ENCODE measurements at regions not wholly inside any gene's neighbourhood (a gene's known extent, or its start where the extent isn't known, plus 50 kb on each side); places are given as distances from the start of the nearest gene placed in this dataset.

DNA sequence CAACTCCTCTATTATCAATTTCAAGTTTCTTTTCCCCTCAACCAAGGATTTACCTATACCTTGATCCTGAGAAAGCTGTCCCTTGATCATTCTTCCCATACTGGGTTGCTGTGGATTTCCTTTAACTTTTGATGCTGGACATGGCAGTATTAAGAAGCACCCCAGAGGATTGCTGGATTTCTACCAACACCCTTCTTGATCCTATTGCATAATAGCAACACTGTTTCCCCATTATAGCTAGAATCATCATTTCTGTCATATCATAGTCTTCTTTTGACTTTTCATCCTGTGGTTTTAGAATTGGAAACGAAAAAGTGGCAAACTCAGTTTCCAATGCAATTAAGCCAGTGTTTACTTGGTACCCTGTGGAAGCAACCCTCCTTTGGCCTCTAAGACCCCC is 154.9 kb downstream of the ARRDC3 start:
- TF ChIP-seq, protein P1, sequence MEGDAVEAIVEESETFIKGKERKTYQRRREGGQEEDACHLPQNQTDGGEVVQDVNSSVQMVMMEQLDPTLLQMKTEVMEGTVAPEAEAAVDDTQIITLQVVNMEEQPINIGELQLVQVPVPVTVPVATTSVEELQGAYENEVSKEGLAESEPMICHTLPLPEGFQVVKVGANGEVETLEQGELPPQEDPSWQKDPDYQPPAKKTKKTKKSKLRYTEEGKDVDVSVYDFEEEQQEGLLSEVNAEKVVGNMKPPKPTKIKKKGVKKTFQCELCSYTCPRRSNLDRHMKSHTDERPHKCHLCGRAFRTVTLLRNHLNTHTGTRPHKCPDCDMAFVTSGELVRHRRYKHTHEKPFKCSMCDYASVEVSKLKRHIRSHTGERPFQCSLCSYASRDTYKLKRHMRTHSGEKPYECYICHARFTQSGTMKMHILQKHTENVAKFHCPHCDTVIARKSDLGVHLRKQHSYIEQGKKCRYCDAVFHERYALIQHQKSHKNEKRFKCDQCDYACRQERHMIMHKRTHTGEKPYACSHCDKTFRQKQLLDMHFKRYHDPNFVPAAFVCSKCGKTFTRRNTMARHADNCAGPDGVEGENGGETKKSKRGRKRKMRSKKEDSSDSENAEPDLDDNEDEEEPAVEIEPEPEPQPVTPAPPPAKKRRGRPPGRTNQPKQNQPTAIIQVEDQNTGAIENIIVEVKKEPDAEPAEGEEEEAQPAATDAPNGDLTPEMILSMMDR (IDR thresholded peaks at IDR 0.05; ENCODE audit: borderline replicate concordance, extremely low read depth, insufficient read depth): no peak
- H3K27ac ChIP-seq (ENCODE audit: low read depth in 2 of 2, low read length in 2 of 2): no peak overlapping the region

DNA sequence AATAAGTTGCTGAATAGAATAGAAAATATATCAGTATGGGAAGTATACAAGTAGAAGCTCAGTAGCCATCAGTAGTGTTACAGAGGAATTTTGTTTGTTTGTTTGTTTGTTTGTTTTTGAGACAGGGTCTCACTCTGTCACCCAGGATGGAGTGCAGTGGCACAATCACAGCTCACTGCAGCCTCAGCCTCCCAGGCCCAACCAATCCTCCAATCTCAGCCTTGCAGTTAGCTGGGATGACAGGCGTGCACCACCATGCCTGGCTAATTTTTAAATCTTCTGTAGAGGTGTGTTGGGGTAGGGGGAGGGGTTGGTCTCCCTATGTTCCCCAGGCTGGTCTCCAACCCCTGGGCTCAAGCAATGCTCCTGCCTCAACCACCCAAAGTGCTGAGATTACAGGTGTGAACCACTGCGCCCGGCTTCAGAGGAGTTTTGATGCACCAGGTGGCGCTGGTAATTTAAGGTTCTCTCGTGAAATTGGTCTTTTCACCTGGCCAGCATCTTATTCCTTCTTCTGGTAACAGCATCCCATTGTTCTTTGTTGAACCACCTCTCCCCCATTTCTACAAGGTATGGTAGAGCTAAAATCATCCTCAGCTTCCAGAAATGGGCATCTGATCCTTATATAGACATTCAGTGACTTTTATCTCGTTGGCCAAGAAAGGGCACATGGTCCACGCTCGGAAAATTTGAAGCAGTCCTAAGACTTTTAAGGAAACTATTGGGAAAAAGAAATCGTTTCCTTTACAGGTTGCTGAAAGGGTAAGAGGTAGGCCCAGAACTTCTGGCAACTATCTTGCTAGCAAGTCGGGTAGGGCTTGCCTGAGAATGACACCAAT is 157.1 kb downstream of the ARRDC3 start:
- no peak for FAIRE-seq
- H3K27me3 ChIP-seq (ENCODE audit: control insufficient read depth, insufficient read depth, low read length): no peaks in the 10 kb centered on the region
- intact Hi-C loops (cut with DNase I): loop anchor here (10.0 kb wide), 1 partner anchor 49 kb away; no protein-coding TSS in a partner anchor
- peak in 4 of 5 donors; percentile 43 to 62 (median 47) for DNase-seq
- no peaks in the 10 kb centered on the region for H3K36me3 ChIP-seq (ENCODE audit: control insufficient read depth in 2 of 3, insufficient read depth in 3 of 3, low read length in 3 of 3)
- H3K9me3 ChIP-seq (ENCODE audit: control insufficient read depth in 2 of 3, insufficient read depth in 1 of 3, low read length in 3 of 3): no peaks in the 10 kb centered on the region
- TF ChIP-seq, protein P1 (IDR thresholded peaks at IDR 0.05; ENCODE audit: borderline replicate concordance, extremely low read depth, insufficient read depth): peak; percentile 53
- no peak overlapping the region for H3K27ac ChIP-seq (ENCODE audit: low read depth in 2 of 2, low read length in 2 of 2)
- no peak overlapping the region for H3K4me3 ChIP-seq (ENCODE audit: low read length in 3 of 3)
- peaks cover 0 to 6% (median 0%) of the 10 kb centered on the region in 3 donors for H3K4me1 ChIP-seq (ENCODE audit: control insufficient read depth in 2 of 3, insufficient read depth in 2 of 3, low read depth in 1 of 3, low read length in 3 of 3)
- H3K9ac ChIP-seq (ENCODE audit: low read length in 3 of 3): no peak overlapping the region

More for the DNA sequence above, 154.9 kb downstream of the ARRDC3 start:
- Histone ChIP-seq H3K9me3 (ENCODE audit: control insufficient read depth in 2 of 3, insufficient read depth in 1 of 3, low read length in 3 of 3) (no peaks in the 10 kb centered on the region), H3K27me3 (ENCODE audit: control insufficient read depth, insufficient read depth, low read length) (no peaks in the 10 kb centered on the region), H3K36me3 (ENCODE audit: control insufficient read depth in 2 of 3, insufficient read depth in 3 of 3, low read length in 3 of 3) (no peaks in the 10 kb centered on the region), H3K4me3 (ENCODE audit: low read length in 3 of 3) (no peak overlapping the region), H3K4me1 (ENCODE audit: control insufficient read depth in 2 of 3, insufficient read depth in 2 of 3, low read depth in 1 of 3, low read length in 3 of 3) (peaks cover 0 to 6% (median 0%) of the 10 kb centered on the region in 3 donors), H3K9ac (ENCODE audit: low read length in 3 of 3) (no peak overlapping the region)
- DNase-seq (no peak), FAIRE-seq (no peak)
- intact Hi-C loops (cut with DNase I): loop anchor here (10.0 kb wide), 1 partner anchor 47 kb away; no protein-coding TSS in a partner anchor

DNA sequence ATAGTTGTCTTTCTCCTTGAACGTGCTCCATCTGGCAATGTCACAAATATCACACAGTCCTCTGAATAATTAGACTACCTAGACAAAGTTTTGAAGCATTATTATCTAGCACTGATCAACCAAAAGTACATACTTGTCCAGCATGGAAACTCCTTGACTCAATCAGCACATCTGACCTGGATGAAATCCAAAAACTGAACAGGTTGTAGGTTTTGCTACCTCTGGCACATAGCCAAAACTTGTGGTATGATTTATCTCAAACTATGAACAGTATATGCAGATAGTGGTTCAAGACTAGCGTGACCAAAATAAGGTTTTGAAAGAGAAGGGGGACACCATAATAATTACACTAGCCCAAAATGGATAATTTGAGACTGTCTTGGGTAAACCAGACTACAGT is 158.1 kb downstream of the ARRDC3 start:
- no peaks in the 10 kb centered on the region for H3K27me3 ChIP-seq (ENCODE audit: control insufficient read depth, insufficient read depth, low read length)
- H3K9ac ChIP-seq (ENCODE audit: low read length in 3 of 3): no peak overlapping the region
- FAIRE-seq (no peak), DNase-seq (no peak)
- no peak overlapping the region for H3K4me3 ChIP-seq (ENCODE audit: low read length in 3 of 3)
- no peaks in the 10 kb centered on the region for H3K36me3 ChIP-seq (ENCODE audit: control insufficient read depth in 2 of 3, insufficient read depth in 3 of 3, low read length in 3 of 3)
- intact Hi-C loops (cut with DNase I): loop anchor here (10.0 kb wide), 1 partner anchor 50 kb away; no protein-coding TSS in a partner anchor
- H3K27ac ChIP-seq (ENCODE audit: low read depth in 2 of 2, low read length in 2 of 2): no peak overlapping the region
- TF ChIP-seq, protein P1 (IDR thresholded peaks at IDR 0.05; ENCODE audit: borderline replicate concordance, extremely low read depth, insufficient read depth): no peak
- no peaks in the 10 kb centered on the region for H3K9me3 ChIP-seq (ENCODE audit: control insufficient read depth in 2 of 3, insufficient read depth in 1 of 3, low read length in 3 of 3)
- peaks cover 0 to 6% (median 0%) of the 10 kb centered on the region in 3 donors for H3K4me1 ChIP-seq (ENCODE audit: control insufficient read depth in 2 of 3, insufficient read depth in 2 of 3, low read depth in 1 of 3, low read length in 3 of 3)
